NCI-H1105 (cell line): ENCODE measurements at regions not wholly inside any gene's neighbourhood (a gene's known extent, or its start where the extent isn't known, plus 50 kb on each side); places are given as distances from the start of the nearest gene placed in this dataset.

Experiments
- DNase-seq: peaks from one replicate; lab custom pipeline; 2025; lab: John Stamatoyannopoulos, UW

- DNase-seq: no peak
Observed at GRCh38 chr7:16320099-16320660, 101.2 kb downstream of the CRPPA start.

GRCh38 chr7:16318989-16319915, 102.1 kb downstream of the CRPPA start:
- DNase-seq: no peak

GRCh38 chr7:16318463-16318862, 102.9 kb downstream of the CRPPA start:
- no peak for DNase-seq

DNA sequence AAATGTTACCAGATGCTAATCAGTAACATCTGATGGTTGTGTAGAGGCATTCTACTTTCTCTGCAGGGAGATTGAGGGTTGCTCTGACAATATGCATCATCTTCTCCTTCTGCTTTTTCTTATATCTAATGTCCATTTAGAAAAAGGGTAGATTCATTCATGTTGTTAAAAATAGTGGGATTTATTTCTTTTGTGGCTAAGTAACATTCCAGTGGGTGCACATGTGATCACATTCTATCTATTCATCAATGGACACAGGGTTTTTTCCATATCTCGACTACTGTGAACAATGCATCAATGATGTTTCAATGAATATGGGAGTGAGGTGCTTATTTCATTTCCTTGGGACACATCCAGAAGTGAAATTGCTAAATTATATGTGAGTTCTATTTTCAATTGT, 103.9 kb downstream of the CRPPA start:
- DNase-seq: no peak

DNA sequence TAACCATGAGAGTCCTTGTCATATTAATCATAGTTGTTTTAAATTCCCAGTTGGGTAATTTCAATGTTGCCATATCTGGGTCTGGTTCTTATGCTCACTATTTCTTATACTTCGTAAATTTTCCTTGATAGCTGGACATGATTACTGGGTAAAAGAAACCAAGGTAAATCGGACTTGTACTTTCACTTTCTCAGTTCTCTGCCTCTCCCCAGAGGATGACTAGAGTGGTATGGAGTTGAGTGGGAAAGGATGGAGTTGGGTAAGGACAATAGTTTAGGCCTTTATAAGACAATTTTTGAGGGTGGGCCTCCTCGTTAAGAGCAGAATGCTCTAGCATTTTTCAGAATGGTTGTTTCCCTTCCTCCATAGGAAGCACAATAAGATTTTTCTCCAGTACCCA, 106.1 kb downstream of the CRPPA start:
- DNase-seq: no peak

DNA sequence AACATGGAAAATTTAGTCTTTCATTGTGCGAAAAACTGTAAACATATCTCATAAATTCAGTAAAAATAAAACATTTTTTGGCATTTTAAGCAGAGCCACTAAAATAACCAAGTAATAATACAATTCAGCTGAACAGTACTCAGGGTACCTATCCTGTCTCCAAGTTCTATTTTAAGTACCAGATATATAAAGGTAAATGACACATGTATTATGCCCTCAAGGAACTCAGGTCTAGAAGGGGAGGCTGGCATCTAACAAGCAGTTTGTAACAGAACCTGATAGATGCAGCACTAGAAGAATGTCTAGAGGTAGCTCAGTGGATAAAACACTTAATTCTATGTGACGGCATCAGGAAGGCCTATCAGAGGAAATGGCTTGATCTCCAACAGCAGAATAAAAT, 112.2 kb downstream of the CRPPA start:
- DNase-seq: no peak

DNA sequence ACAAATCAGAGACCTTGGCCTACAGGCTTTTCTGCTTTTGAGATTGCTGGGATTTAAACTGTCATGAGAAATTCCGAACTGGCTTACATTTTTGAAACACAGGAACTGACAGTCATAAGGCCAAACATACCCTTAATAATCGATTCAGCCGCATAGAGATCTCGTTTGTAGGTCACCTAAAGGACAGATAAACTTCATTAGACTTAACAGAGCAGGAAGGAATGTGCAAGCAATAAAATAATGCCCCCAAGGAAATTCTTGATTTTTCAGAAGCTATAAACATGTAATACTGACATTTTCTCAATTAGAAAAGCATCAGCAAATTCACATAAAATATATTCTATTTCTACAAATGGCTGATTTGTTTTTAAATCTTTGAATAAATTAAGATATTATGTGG, 120.0 kb downstream of the CRPPA start:
- DNase-seq: no peak

GRCh38 chr7:16300361-16300895, 120.9 kb downstream of the CRPPA start:
- DNase-seq: no peak

DNA sequence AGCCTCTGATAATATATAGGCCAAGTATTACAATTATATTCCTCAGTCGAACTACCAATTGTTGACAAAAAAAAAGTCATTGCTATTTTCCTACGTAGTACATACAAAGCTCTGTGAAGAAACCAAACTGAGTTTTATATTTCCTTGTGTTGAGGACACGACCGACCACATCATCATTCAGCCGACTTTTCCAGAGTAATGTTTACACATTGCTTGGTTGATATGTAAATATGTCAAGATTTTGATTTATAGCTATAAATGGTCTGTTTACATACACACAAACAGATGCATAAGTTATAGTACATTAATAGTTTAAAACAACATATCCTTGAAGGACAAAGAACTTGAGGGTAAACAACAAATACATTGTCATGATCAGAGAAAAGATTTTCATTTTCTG, 121.5 kb downstream of the CRPPA start:
- no peak for DNase-seq

DNA sequence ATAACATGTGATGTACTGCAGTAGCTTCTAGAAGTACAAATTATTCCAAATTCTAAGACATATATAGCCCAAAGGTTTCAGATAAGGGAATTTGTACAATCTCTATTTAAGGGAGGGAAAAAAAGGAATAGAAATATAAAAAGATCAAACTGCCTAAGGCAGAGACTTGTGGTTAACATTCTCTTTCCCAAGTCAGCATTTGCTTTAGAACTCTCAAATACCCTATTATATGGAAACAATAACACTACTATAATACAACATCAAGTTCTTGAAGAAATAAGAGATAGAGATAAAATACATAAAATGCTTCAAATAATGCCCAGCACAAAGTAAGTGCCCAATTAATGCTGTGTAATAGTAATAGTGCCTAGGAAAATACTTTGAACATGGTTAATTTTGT, 123.1 kb downstream of the CRPPA start:
- no peak for DNase-seq

DNA sequence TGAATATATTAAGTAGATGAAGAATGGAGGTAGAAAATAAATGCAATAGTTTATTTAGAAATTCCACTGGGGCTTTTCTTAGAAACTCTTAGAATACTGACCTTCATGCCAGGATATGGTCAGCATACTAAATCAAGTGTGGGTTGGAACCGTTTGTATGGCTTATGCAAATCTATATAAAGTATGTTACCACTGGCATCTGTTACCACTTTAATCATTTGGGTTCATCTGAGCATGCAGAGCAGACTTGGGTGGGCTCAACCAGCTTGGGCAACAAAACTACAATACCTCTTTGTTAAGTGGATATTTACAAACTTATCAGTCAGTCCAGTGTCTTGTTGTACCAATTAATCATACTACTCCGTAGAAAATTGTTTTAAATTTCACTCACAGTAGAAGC, 125.8 kb downstream of the CRPPA start:
- DNase-seq: no peak

DNA sequence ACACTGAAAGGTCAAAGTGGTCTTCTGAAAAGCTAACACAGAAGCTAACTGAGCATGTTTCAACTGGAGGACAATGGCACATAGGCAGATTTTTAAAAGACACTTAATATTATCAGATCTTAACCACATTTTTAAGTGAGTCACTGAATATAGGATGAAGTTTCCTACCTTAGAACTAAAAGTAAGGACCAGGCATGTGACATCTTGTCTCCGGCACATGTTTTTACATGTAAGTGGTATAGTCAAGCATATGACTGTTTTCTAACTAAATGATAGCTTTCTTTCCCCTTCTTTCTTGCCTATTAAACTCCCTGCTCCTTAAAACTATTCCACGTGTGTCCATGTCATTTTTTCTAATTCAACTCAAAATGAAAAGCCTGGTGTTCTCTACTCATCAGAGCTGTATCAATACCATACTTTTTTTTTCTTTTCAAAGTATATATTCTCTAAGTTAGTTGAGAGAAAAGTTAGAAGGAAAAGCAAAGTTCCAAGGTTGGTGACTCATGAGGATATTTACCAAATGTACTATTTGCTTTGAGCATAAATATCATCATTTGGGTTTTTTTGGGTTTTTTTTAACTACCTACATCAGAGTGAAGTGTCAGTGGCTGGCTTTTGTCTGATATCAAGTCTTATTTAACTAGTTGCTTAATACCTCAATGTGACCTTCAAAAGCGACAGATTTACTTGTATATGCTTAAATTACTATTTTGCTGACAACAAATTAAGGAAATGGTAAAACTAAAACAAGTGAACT, 127.5 kb downstream of the CRPPA start:
- no peak for DNase-seq

GRCh38 chr7:16284581-16284980, 136.8 kb downstream of the CRPPA start:
- no peak for DNase-seq

GRCh38 chr7:16278167-16278787, 143.1 kb downstream of the CRPPA start:
- DNase-seq: no peak

DNA sequence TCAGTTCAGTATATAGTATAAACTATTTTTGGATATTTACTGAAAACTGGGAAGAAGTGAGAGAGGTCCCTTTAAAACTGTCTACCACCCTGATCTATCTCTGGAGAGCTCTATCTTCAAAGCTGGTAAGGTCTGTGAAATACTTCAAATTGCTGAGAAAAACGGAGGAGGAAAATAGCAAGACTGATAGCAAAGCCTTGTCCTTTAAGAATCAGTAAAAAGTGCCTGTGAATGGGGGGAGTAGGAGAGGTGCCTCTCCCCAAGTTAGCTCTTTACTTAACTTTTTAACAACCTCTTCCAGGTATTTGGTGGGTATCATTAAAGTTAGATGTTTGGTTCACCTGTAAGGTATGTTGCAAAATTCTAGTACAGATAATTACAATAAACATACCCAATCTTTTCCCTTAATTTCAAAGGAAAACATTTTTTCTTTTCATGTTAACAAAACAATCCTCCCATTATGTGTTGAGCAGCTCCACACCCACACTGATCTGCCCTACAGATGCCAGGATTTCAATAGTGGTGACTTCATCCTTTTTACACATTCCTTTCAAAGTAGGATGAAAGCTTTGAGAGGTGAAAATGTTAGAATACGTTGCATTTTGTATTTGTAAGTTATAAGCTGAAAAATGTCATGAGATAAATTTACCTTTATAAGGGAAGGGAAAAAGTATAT, 149.2 kb downstream of the CRPPA start:
- DNase-seq: no peak

- DNase-seq: no peak
Observed at GRCh38 chr7:16271355-16271915, 149.9 kb downstream of the CRPPA start.

GRCh38 chr7:16270844-16271243, 150.5 kb downstream of the CRPPA start:
- no peak for DNase-seq

DNA sequence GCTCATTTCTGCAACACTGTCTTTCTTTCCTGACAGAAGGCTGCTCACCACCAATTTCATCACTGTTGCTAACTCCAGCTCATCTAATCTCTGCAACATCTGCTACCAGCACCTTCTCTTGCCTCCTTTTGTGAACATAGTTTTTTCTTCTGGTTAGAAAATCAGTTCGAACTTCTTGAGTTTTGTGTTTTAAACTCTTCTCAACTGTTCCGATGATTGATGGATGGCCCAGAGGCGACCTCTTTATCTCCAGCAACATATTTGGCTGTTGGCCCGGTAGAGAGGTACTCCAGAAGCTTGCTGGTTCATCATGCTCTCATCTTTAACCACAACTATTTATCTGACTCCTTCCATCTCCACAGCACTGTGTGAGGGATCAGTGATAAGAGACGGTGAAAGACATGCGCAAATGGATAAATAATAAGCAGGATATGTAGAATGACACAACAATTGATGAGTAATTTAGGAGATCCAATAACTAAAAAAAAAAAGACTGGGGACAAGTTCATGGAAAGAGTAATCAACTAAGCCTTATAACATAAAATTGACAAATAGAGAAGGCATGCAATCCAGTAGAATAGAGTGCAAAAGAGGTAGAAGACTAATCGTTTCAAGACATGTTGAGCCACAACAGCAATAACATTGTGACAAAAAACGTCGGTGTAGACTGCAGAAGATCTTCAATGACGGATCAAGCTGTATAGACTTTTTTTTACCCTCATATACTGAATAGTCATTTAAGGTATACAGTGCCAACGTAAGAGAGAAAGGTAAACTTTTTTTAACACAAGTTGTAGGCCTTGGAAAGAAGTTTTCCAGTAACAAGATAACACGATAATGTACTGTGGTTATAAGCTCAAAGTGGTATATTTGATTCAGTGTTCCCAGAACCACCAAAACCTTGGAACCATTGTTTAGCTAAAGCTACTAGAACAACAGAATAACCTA, 152.2 kb downstream of the CRPPA start:
- DNase-seq: no peak

GRCh38 chr7:16267953-16268820, 153.2 kb downstream of the CRPPA start:
- DNase-seq: no peak
